Tibial nerve (tissue), 4 donors: ENCODE measurements at regions not wholly inside any gene's neighbourhood (a gene's known extent, or its start where the extent isn't known, plus 50 kb on each side); places are given as distances from the start of the nearest gene placed in this dataset.
"Not testable (repeated sequence)": the region's sequence is repeated elsewhere in the genome, so short reads cannot be mapped to it uniquely, and the experiment has no call there.

Experiments used
- DNase-seq, 2 donors: peaks; one replicate each; pipeline ENCODE4 v3.0.0-alpha.2; 2019; ENCODE audit warnings: low spot score in 2 of 2
- H3K27ac ChIP-seq, 4 donors: fragments of 200-600 bp; sonication (generic) in 3 of 4; one replicate each; pipeline ENCODE4 v1.5.1; 2017 to 2019; ENCODE audit warnings: mild to moderate bottlenecking in 1 of 4
- H3K27me3 ChIP-seq, 2 donors: fragments of 200-600 bp; sonication (generic) in 1 of 2; one replicate each; pipeline versions ENCODE4 v1.5.1 to v1.6.0; 2017 to 2019
- H3K36me3 ChIP-seq, 3 donors: fragments of 200-600 bp; sonication (generic); one replicate each; pipeline ENCODE4 v1.5.1; 2018 to 2019
- H3K4me1 ChIP-seq, 4 donors: fragments of 200-600 bp; sonication (generic) in 3 of 4; one replicate each; pipeline ENCODE4 v1.5.1; 2017 to 2019
- H3K4me3 ChIP-seq, 4 donors: fragments of 200-600 bp; sonication (generic) in 3 of 4; one replicate each; pipeline ENCODE4 v1.5.1; 2017 to 2019; ENCODE audit warnings: mild to moderate bottlenecking in 1 of 4, moderate library complexity in 1 of 4
- H3K9me3 ChIP-seq, 4 donors: fragments of 200-600 bp; sonication (generic) in 3 of 4; one replicate each; pipeline ENCODE4 v1.5.1; 2017 to 2019
- CTCF ChIP-seq, 5 experiments: fragments of 200-600 bp in 3 of 5; fragments of 450-650 bp in 2 of 5; sonication (generic) in 3 of 5; IDR thresholded peaks; one replicate each; pipeline ENCODE4 v1.5.1; 2016 to 2019; ENCODE audit warnings: antibody characterized with exemption in 5 of 5, mild to moderate bottlenecking in 3 of 5, moderate library complexity in 2 of 5
- EP300 ChIP-seq, 2 donors: sonication (generic); formaldehyde crosslinking; IDR thresholded peaks; one replicate each; pipeline ENCODE4 v1.6.1; 2017; ENCODE audit warnings: antibody characterized with exemption in 2 of 2, mild to moderate bottlenecking in 1 of 2
- POLR2A ChIP-seq, 2 donors: fragments of 450-650 bp; IDR thresholded peaks; one replicate each; pipeline ENCODE4 v1.6.1; 2017; ENCODE audit warnings: antibody characterized with exemption in 2 of 2, mild to moderate bottlenecking in 2 of 2, moderate library complexity in 2 of 2
- WGBS, 2 donors: methylation state at CpG; one replicate each; pipeline ENCODE4 v1.1.5; 2018; 5-methylcytosine and 5-hydroxymethylcytosine counted together

- TF ChIP-seq CTCF (IDR thresholded peaks at IDR 0.05) (no peak), POLR2A (IDR thresholded peaks at IDR 0.05) (no peak), EP300 (IDR thresholded peaks at IDR 0.05) (no peak)
- H3K9me3 ChIP-seq, result no peaks in the 10 kb centered on the region
Measured at GRCh38 chr4:127506283-127506682, 126.5 kb upstream of the INTU start.

GRCh38 chr4:127509155-127509554 is 123.6 kb upstream of the INTU start:
- H3K27me3 ChIP-seq, result no peaks in the 10 kb centered on the region
- DNase-seq, result no peak
- TF ChIP-seq POLR2A (IDR thresholded peaks at IDR 0.05) (no peak), EP300 (IDR thresholded peaks at IDR 0.05) (no peak), CTCF (IDR thresholded peaks at IDR 0.05) (no peak)
- 52 to 55% methylated on average over 1 of the region's 1 CpG for WGBS, 2 donors
- H3K36me3 ChIP-seq, result no peaks in the 10 kb centered on the region
- H3K9me3 ChIP-seq, result no peaks in the 10 kb centered on the region
- peaks cover 0 to 9% (median 0%) of the 10 kb centered on the region in 4 donors for H3K4me1 ChIP-seq
- no peak overlapping the region for H3K4me3 ChIP-seq
- H3K27ac ChIP-seq, result no peak overlapping the region

More at GRCh38 chr4:127506283-127506682, 126.5 kb upstream of the INTU start:
- Histone ChIP-seq H3K4me1 (peaks cover 0 to 15% (median 0%) of the 10 kb centered on the region in 4 donors), H3K4me3 (no peak overlapping the region), H3K27ac (no peak overlapping the region), H3K36me3 (no peaks in the 10 kb centered on the region), H3K27me3 (no peaks in the 10 kb centered on the region)
- WGBS, 2 donors, result 79 to 95% methylated on average over 1 of the region's 1 CpG
- no peak for DNase-seq

- H3K27ac ChIP-seq, H3K36me3 ChIP-seq, H3K9me3 ChIP-seq, H3K4me1 ChIP-seq, H3K4me3 ChIP-seq, H3K27me3 ChIP-seq, DNase-seq: not testable (repeated sequence)
- 87 to 92% methylated on average over 3 of the region's 3 CpGs for WGBS, 2 donors
Measured at GRCh38 chr4:127512672-127513071, 120.1 kb upstream of the INTU start.

- H3K36me3 ChIP-seq, H3K9me3 ChIP-seq, DNase-seq, H3K27ac ChIP-seq, H3K4me1 ChIP-seq, H3K4me3 ChIP-seq, H3K27me3 ChIP-seq: not testable (repeated sequence)
- WGBS, 2 donors, result 78 to 79% methylated on average over 7 of the region's 7 CpGs
Measured at GRCh38 chr4:127515259-127515658, 117.5 kb upstream of the INTU start.

GRCh38 chr4:127518046-127518445 is 114.7 kb upstream of the INTU start:
- H3K27me3 ChIP-seq, result no peaks in the 10 kb centered on the region
- H3K4me3 ChIP-seq, result no peak overlapping the region
- no peak for DNase-seq
- H3K27ac ChIP-seq, result no peak overlapping the region
- no peaks in the 10 kb centered on the region for H3K9me3 ChIP-seq
- no peaks in the 10 kb centered on the region for H3K36me3 ChIP-seq
- TF ChIP-seq EP300 (IDR thresholded peaks at IDR 0.05), result no peak
- no peak for TF ChIP-seq CTCF (IDR thresholded peaks at IDR 0.05)
- no peaks in the 10 kb centered on the region for H3K4me1 ChIP-seq

- no peaks in the 10 kb centered on the region for H3K9me3 ChIP-seq
- 63 to 67% methylated on average over 2 of the region's 2 CpGs for WGBS, 2 donors
Measured at GRCh38 chr4:127521463-127521862, 111.3 kb upstream of the INTU start.

GRCh38 chr4:127523369-127523768 is 109.4 kb upstream of the INTU start:
- Histone ChIP-seq H3K4me3 (no peak overlapping the region), H3K27ac (no peak overlapping the region), H3K27me3 (no peaks in the 10 kb centered on the region), H3K9me3 (no peaks in the 10 kb centered on the region), H3K4me1 (no peaks in the 10 kb centered on the region), H3K36me3 (no peaks in the 10 kb centered on the region)
- no peak for DNase-seq
- WGBS, 2 donors, result 93 to 97% methylated on average over 1 of the region's 1 CpG
- no peak for TF ChIP-seq EP300 (IDR thresholded peaks at IDR 0.05)
- TF ChIP-seq POLR2A (IDR thresholded peaks at IDR 0.05), result no peak
- no peak for TF ChIP-seq CTCF (IDR thresholded peaks at IDR 0.05)

More at GRCh38 chr4:127521463-127521862, 111.3 kb upstream of the INTU start:
- H3K27me3 ChIP-seq, result no peaks in the 10 kb centered on the region
- no peak overlapping the region for H3K27ac ChIP-seq
- H3K36me3 ChIP-seq, result no peaks in the 10 kb centered on the region
- no peak overlapping the region for H3K4me3 ChIP-seq
- TF ChIP-seq EP300 (IDR thresholded peaks at IDR 0.05), result no peak
- DNase-seq, result no peak
- H3K4me1 ChIP-seq, result no peaks in the 10 kb centered on the region
